ENCODE measurements at regions not wholly inside any gene's neighbourhood (a gene's known extent, or its start where the extent isn't known, plus 50 kb on each side); places are given as distances from the start of the nearest gene placed in this dataset.

- TF ChIP-seq, protein P1, sequence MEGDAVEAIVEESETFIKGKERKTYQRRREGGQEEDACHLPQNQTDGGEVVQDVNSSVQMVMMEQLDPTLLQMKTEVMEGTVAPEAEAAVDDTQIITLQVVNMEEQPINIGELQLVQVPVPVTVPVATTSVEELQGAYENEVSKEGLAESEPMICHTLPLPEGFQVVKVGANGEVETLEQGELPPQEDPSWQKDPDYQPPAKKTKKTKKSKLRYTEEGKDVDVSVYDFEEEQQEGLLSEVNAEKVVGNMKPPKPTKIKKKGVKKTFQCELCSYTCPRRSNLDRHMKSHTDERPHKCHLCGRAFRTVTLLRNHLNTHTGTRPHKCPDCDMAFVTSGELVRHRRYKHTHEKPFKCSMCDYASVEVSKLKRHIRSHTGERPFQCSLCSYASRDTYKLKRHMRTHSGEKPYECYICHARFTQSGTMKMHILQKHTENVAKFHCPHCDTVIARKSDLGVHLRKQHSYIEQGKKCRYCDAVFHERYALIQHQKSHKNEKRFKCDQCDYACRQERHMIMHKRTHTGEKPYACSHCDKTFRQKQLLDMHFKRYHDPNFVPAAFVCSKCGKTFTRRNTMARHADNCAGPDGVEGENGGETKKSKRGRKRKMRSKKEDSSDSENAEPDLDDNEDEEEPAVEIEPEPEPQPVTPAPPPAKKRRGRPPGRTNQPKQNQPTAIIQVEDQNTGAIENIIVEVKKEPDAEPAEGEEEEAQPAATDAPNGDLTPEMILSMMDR (IDR thresholded peaks at IDR 0.05): no peak
- no peak for TF ChIP-seq ZFX (IDR thresholded peaks at IDR 0.05; ENCODE audit: borderline replicate concordance)
Measured at GRCh38 chr9:23496489-23497136, 329.4 kb downstream of the ELAVL2 start.
